Uterus (tissue), 2 donors: ENCODE measurements at regions not wholly inside any gene's neighbourhood (a gene's known extent, or its start where the extent isn't known, plus 50 kb on each side); places are given as distances from the start of the nearest gene placed in this dataset.
"Not testable (repeated sequence)": the region's sequence is repeated elsewhere in the genome, so short reads cannot be mapped to it uniquely, and the experiment has no call there.

Experiments used
- POLR2A ChIP-seq, 2 donors: fragments of 450-650 bp; IDR thresholded peaks; one replicate each; pipeline ENCODE4 v1.6.1; 2016; ENCODE audit warnings: antibody characterized with exemption in 2 of 2, mild to moderate bottlenecking in 1 of 2, moderate library complexity in 1 of 2
- TF ChIP-seq, protein P1 (sequence below), 4 experiments: fragments of 200-600 bp in 2 of 4; fragments of 450-650 bp in 2 of 4; sonication (generic) in 2 of 4; IDR thresholded peaks; one replicate each; pipeline ENCODE4 v1.5.1; 2016 to 2019; ENCODE audit warnings: antibody characterized with exemption in 4 of 4, mild to moderate bottlenecking in 2 of 4, moderate library complexity in 1 of 4

- TF ChIP-seq, protein P1, sequence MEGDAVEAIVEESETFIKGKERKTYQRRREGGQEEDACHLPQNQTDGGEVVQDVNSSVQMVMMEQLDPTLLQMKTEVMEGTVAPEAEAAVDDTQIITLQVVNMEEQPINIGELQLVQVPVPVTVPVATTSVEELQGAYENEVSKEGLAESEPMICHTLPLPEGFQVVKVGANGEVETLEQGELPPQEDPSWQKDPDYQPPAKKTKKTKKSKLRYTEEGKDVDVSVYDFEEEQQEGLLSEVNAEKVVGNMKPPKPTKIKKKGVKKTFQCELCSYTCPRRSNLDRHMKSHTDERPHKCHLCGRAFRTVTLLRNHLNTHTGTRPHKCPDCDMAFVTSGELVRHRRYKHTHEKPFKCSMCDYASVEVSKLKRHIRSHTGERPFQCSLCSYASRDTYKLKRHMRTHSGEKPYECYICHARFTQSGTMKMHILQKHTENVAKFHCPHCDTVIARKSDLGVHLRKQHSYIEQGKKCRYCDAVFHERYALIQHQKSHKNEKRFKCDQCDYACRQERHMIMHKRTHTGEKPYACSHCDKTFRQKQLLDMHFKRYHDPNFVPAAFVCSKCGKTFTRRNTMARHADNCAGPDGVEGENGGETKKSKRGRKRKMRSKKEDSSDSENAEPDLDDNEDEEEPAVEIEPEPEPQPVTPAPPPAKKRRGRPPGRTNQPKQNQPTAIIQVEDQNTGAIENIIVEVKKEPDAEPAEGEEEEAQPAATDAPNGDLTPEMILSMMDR (IDR thresholded peaks at IDR 0.05), result not testable (repeated sequence)
- TF ChIP-seq POLR2A (IDR thresholded peaks at IDR 0.05), result not testable (repeated sequence)
Measured at GRCh38 chr9:66647675-66648074, 252.8 kb upstream of the ZNF658 start.
